GM13977 (cell line): ENCODE measurements at regions not wholly inside any gene's neighbourhood (a gene's known extent, or its start where the extent isn't known, plus 50 kb on each side); places are given as distances from the start of the nearest gene placed in this dataset.

Source experiments
- DNase-seq: peaks from one replicate; pipeline ENCODE4 v3.0.0; 2012; ENCODE audit warnings: low spot score
- CTCF ChIP-seq: IDR thresholded peaks from 2 replicates; pipeline ENCODE4 v1.5.1; 2012; ENCODE audit warnings: mild to moderate bottlenecking, control low read depth; ENCODE audit not compliant: insufficient read depth; ENCODE audit errors: extremely low read depth, missing control alignments
- in situ Hi-C: fragments of 300-500 bp; cut with MboI; formaldehyde crosslinking; loops from one replicate; pipeline ENCODE4 v1.12.0; 2022; ENCODE audit warnings: low sequenced_read_pairs, low pct_unique_long_range_greater_than_20kb, mixed read lengths, inconsistent platforms; ENCODE audit not compliant: unreplicated experiment

- no peak for DNase-seq
- in situ Hi-C loops = no loop called here
- TF ChIP-seq CTCF = no peak
These were observed 333.6 kb upstream of the ALCAM start for GRCh38 chr3:105033081-105033480.

- no peak for DNase-seq
- in situ Hi-C loops = no loop called here
- TF ChIP-seq CTCF = no peak
These were observed 327.7 kb upstream of the ALCAM start for GRCh38 chr3:105039004-105039403.

GRCh38 chr3:105040026-105040622 lies 326.6 kb upstream of the ALCAM start:
- DNase-seq = no peak
- in situ Hi-C loops = no loop called here
- no peak for TF ChIP-seq CTCF

GRCh38 chr3:105042586-105042985 lies 324.1 kb upstream of the ALCAM start:
- DNase-seq = no peak
- in situ Hi-C loops = no loop called here
- TF ChIP-seq CTCF = no peak

GRCh38 chr3:105051111-105051510 lies 315.6 kb upstream of the ALCAM start:
- DNase-seq = no peak
- in situ Hi-C loops = no loop called here
- TF ChIP-seq CTCF = no peak

- no peak for DNase-seq
- in situ Hi-C loops = no loop called here
- no peak for TF ChIP-seq CTCF
These were observed 314.7 kb upstream of the ALCAM start for GRCh38 chr3:105051972-105052371.

- no peak for DNase-seq
- TF ChIP-seq CTCF = no peak
These were observed 303.9 kb upstream of the ALCAM start for GRCh38 chr3:105062853-105063252.

More at GRCh38 chr3:105062853-105063252, 303.9 kb upstream of the ALCAM start:
- in situ Hi-C loops = no loop called here
